Mesothelial cell of epicardium (in vitro differentiated cells): ENCODE measurements at regions not wholly inside any gene's neighbourhood (a gene's known extent, or its start where the extent isn't known, plus 50 kb on each side); places are given as distances from the start of the nearest gene placed in this dataset.

Experiments
- DNase-seq, 2 experiments: peaks; one replicate each; pipeline ENCODE4 v3.0.0; 2021; ENCODE audit warnings: low spot score in 2 of 2; ENCODE audit not compliant: unreplicated experiment in 2 of 2
- H3K27ac Mint-ChIP-seq: 2 replicates; pipeline ENCODE4 v1.8.0; 2021; ENCODE audit warnings: mixed read lengths
- H3K27me3 Mint-ChIP-seq: 2 replicates; pipeline ENCODE4 v1.8.0; 2021; ENCODE audit warnings: low read depth, mixed read lengths
- H3K36me3 Mint-ChIP-seq: 2 replicates; pipeline ENCODE4 v1.8.0; 2021; ENCODE audit warnings: mixed read lengths
- H3K4me1 Mint-ChIP-seq: 2 replicates; pipeline ENCODE4 v1.8.0; 2021; ENCODE audit warnings: mixed read lengths
- H3K4me3 Mint-ChIP-seq: 2 replicates; pipeline ENCODE4 v1.8.0; 2021; ENCODE audit warnings: mild to moderate bottlenecking, moderate library complexity, mixed read lengths
- H3K9me3 Mint-ChIP-seq: 2 replicates; pipeline ENCODE4 v1.8.0; 2021; ENCODE audit warnings: mixed read lengths
- CTCF ChIP-seq: fragments of 200-600 bp; sonication (generic); IDR thresholded peaks from one replicate; pipeline ENCODE4 v1.5.0; 2021; ENCODE audit warnings: antibody characterized with exemption; ENCODE audit not compliant: unreplicated experiment

- Mint-ChIP-seq H3K36me3 (no peaks in the 10 kb centered on the region), H3K4me3 (no peak overlapping the region), H3K27me3 (peaks cover 10% of the 10 kb centered on the region), H3K9me3 (no peaks in the 10 kb centered on the region), H3K4me1 (peaks cover 3% of the 10 kb centered on the region), H3K27ac (no peak overlapping the region)
- no peak for TF ChIP-seq CTCF
- no peak for DNase-seq
Measured at GRCh38 chr7:91420606-91421005, 156.4 kb downstream of the FZD1 start.

- Mint-ChIP-seq H3K27me3 (peaks cover 10% of the 10 kb centered on the region), H3K4me3 (no peak overlapping the region), H3K27ac (no peak overlapping the region), H3K36me3 (no peaks in the 10 kb centered on the region), H3K9me3 (no peaks in the 10 kb centered on the region), H3K4me1 (peaks cover 3% of the 10 kb centered on the region)
- TF ChIP-seq CTCF = no peak
- DNase-seq = no peak
Measured at GRCh38 chr7:91421018-91421417, 156.8 kb downstream of the FZD1 start.

DNA sequence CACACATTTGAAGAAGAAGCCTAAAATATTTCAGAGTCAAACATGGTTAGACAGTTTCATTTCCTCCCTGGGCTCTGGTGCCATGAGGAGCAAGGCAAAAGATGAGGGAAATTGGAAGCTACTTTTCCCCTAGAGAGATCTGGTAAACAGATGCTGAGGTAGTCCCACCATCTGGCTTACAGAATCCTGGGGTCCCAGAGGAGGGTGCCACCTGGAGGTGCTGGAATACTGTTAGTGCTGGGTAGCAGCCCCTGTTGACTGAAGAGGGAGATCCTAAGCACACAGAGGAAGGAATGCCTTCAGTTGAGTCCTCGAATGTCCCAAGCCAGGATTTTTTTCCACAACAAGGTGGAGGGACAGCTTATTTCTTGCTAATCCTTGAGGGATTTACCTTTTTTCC lies 160.1 kb downstream of the FZD1 start:
- Mint-ChIP-seq H3K4me3 (no peak overlapping the region), H3K9me3 (no peaks in the 10 kb centered on the region), H3K4me1 (peaks cover 3% of the 10 kb centered on the region), H3K36me3 (no peaks in the 10 kb centered on the region), H3K27ac (no peak overlapping the region), H3K27me3 (peaks cover 6% of the 10 kb centered on the region)
- TF ChIP-seq CTCF = no peak
- no peak for DNase-seq

GRCh38 chr7:91425149-91425548 lies 160.9 kb downstream of the FZD1 start:
- H3K4me3 Mint-ChIP-seq = no peak overlapping the region
- no peaks in the 10 kb centered on the region for H3K9me3 Mint-ChIP-seq
- TF ChIP-seq CTCF = no peak

DNA sequence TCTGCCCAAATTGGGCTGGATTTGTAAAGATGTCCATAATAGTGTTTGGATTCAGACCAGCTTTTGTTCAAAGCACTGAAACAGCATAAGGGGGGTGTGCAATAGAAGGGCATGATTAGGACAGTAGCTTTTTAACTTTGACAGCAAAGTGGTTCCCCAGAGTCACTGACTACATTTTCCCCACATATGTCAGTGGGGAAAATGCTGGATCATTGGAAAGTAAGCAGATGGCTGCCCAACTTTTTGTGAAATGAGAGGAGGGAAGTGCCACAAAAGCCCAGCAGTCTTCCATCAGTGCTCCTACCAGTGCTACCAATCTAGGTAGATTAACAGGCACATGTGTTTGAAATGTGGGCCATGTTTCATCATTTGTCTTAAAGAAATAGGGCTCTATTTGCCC lies 162.8 kb downstream of the FZD1 start:
- H3K27ac Mint-ChIP-seq = no peak overlapping the region
- no peaks in the 10 kb centered on the region for H3K36me3 Mint-ChIP-seq
- DNase-seq = no peak
- no peak overlapping the region for H3K4me3 Mint-ChIP-seq
- no peak for TF ChIP-seq CTCF
- peaks cover 6% of the 10 kb centered on the region for H3K27me3 Mint-ChIP-seq
- peaks cover 3% of the 10 kb centered on the region for H3K4me1 Mint-ChIP-seq
- H3K9me3 Mint-ChIP-seq = peaks cover 4% of the 10 kb centered on the region

More at GRCh38 chr7:91425149-91425548, 160.9 kb downstream of the FZD1 start:
- Mint-ChIP-seq H3K27me3 (peaks cover 6% of the 10 kb centered on the region), H3K4me1 (peaks cover 3% of the 10 kb centered on the region), H3K27ac (no peak overlapping the region), H3K36me3 (no peaks in the 10 kb centered on the region)
- DNase-seq = no peak

- DNase-seq = no peak
- Mint-ChIP-seq H3K9me3 (peaks cover 10% of the 10 kb centered on the region), H3K27me3 (no peaks in the 10 kb centered on the region), H3K4me3 (no peak overlapping the region), H3K36me3 (no peaks in the 10 kb centered on the region), H3K27ac (no peak overlapping the region), H3K4me1 (peaks cover 5% of the 10 kb centered on the region)
- TF ChIP-seq CTCF = no peak
Measured at GRCh38 chr7:91431601-91432000, 167.4 kb downstream of the FZD1 start.
